HG02943 (cell line): ENCODE measurements at regions not wholly inside any gene's neighbourhood (a gene's known extent, or its start where the extent isn't known, plus 50 kb on each side); places are given as distances from the start of the nearest gene placed in this dataset.
A peak's percentile ranks its signal among the peaks of the same experiment; 100 is the strongest.
"Not testable (repeated sequence)": the region's sequence is repeated elsewhere in the genome, so short reads cannot be mapped to it uniquely, and the experiment has no call there.

ENCODE experiments used
- ATAC-seq: cut with Tn5 transposase; IDR thresholded peaks from one replicate; pipeline ENCODE4 v1.9.1; 2021; ENCODE audit warnings: mild to moderate bottlenecking, low read depth, moderate library complexity; ENCODE audit not compliant: unreplicated experiment

- ATAC-seq: not testable (repeated sequence)
Observed at GRCh38 chr1:65657609-65658008, 135.1 kb upstream of the PDE4B start.

GRCh38 chr1:65658122-65658521 is 134.6 kb upstream of the PDE4B start:
- ATAC-seq: no peak

- no peak for ATAC-seq
Observed at GRCh38 chr1:65668368-65668767, 124.3 kb upstream of the PDE4B start.

- ATAC-seq: no peak
Observed at GRCh38 chr1:65670518-65670917, 122.2 kb upstream of the PDE4B start.

GRCh38 chr1:65674522-65674921 is 118.2 kb upstream of the PDE4B start:
- no peak for ATAC-seq

GRCh38 chr1:65679773-65680172 is 112.9 kb upstream of the PDE4B start:
- no peak for ATAC-seq

- ATAC-seq: no peak
Observed at GRCh38 chr1:65681096-65681495, 111.6 kb upstream of the PDE4B start.

GRCh38 chr1:65687428-65688214 is 105.1 kb upstream of the PDE4B start:
- ATAC-seq: peak; percentile 91

GRCh38 chr1:65688215-65688566 is 104.5 kb upstream of the PDE4B start:
- no peak for ATAC-seq

GRCh38 chr1:65688848-65689247 is 103.8 kb upstream of the PDE4B start:
- no peak for ATAC-seq

- ATAC-seq: no peak
Observed at GRCh38 chr1:65691152-65691900, 101.4 kb upstream of the PDE4B start.

GRCh38 chr1:65691972-65692371 is 100.7 kb upstream of the PDE4B start:
- ATAC-seq: no peak

- no peak for ATAC-seq
Observed at GRCh38 chr1:65694126-65694525, 98.6 kb upstream of the PDE4B start.

- no peak for ATAC-seq
Observed at GRCh38 chr1:65694933-65695332, 97.8 kb upstream of the PDE4B start.

GRCh38 chr1:65698590-65698989 is 94.1 kb upstream of the PDE4B start:
- no peak for ATAC-seq

GRCh38 chr1:65703853-65704252 is 88.8 kb upstream of the PDE4B start:
- ATAC-seq: no peak

GRCh38 chr1:65704318-65704717 is 88.4 kb upstream of the PDE4B start:
- ATAC-seq: no peak

- ATAC-seq: no peak
Observed at GRCh38 chr1:65717815-65718454, 74.8 kb upstream of the PDE4B start.

- ATAC-seq: no peak
Observed at GRCh38 chr1:65719391-65719790, 73.3 kb upstream of the PDE4B start.

GRCh38 chr1:65722461-65722860 is 70.2 kb upstream of the PDE4B start:
- ATAC-seq: no peak

- no peak for ATAC-seq
Observed at GRCh38 chr1:65724151-65724550, 68.5 kb upstream of the PDE4B start.

GRCh38 chr1:65725064-65725463 is 67.6 kb upstream of the PDE4B start:
- ATAC-seq: no peak
